ENCODE measurements at regions not wholly inside any gene's neighbourhood (a gene's known extent, or its start where the extent isn't known, plus 50 kb on each side); places are given as distances from the start of the nearest gene placed in this dataset.

DNA sequence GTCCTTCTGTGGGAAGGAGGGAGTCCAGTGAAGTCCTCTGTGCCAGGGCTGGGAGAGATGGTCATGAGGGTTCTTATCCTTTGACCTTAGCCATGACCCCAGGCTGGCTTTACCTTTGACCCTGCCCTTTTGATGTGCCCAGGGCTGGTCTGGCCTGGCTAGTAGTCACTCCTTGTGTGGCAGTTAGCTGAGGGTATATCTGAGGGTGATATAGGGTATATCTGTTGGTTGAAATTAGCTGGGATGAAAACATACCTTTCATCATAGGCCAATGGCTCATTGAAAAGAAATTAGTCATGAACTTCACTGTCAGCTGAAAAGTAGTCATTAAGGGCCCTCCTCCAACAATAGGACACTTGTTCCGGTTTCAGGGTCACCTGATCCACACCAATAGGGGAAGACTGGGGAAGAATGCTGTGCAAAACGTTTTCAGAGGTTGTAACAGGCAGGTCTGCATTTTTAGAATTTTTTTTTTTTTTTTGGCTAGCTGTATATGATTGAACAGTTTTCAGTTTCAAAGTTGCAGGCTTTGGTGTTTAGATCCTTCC is 74.6 kb upstream of the STOX2 start:
- TF ChIP-seq YY1 (IDR thresholded peaks at IDR 0.05; ENCODE audit: insufficient read depth, insufficient read length) (no peak), SUZ12 (IDR thresholded peaks at IDR 0.05; ENCODE audit: extremely low read depth, insufficient read depth, insufficient read length) (no peak), ZNF274 (IDR thresholded peaks at IDR 0.05; ENCODE audit: low read depth, low read length) (no peak)

Data from NT2/D1 (cell line).